ENCODE measurements at regions not wholly inside any gene's neighbourhood (a gene's known extent, or its start where the extent isn't known, plus 50 kb on each side); places are given as distances from the start of the nearest gene placed in this dataset.

DNA sequence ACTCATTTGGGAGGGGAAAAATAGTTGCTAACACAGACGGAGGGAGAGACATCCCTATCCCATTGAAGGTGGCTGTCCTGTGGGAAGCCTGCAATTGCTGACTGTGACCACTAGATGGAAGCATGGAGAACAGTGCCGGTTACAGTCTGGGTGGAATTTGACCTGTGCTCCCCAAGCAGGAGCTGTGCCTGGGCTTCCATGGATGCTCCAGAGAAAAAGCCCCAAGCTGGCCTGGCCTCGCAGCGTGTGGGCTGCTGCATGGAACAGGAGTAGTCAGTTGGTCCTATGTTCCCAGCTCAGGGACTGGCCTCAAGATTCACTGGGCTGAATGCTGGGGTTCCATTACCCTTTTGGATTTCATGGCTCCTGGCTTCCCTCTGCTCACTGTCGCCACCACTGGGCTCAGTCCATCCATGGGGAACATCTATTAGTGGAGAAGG lies 116.3 kb upstream of the CHD6 start (continued):
- TF ChIP-seq ZNF746 (CRISPR knock-in tag; IDR thresholded peaks at IDR 0.05) (no peak), ZNF83 (CRISPR knock-in tag; IDR thresholded peaks at IDR 0.05; ENCODE audit: borderline replicate concordance) (no peak), NBN (conservative IDR thresholded peaks at IDR 0.05) (no peak), ZBTB38 (CRISPR knock-in tag; IDR thresholded peaks at IDR 0.05) (no peak), SSRP1 (CRISPR knock-in tag; IDR thresholded peaks at IDR 0.05) (no peak), ZNF101 (CRISPR knock-in tag; IDR thresholded peaks at IDR 0.05; ENCODE audit: borderline replicate concordance, low read depth) (no peak), TBL1XR1 (IDR thresholded peaks at IDR 0.05; ENCODE audit: borderline replicate concordance, low read length, partially characterized antibody) (no peak), RBFOX2 (IDR thresholded peaks at IDR 0.05; ENCODE audit: low read depth, low read length) (no peak), SKI (IDR thresholded peaks at IDR 0.05; ENCODE audit: partially characterized antibody) (no peak), ZNF30 (CRISPR knock-in tag; IDR thresholded peaks at IDR 0.05) (no peak), ZNF782 (CRISPR knock-in tag; IDR thresholded peaks at IDR 0.05; ENCODE audit: borderline replicate concordance) (0 out of 2 replicates have a peak, but pooled peaks have one; percentile 44), HNF4G (IDR thresholded peaks at IDR 0.05; ENCODE audit: borderline replicate concordance, low read depth, low read length) (peak; percentile 94), HNF4G (CRISPR knock-in tag; IDR thresholded peaks at IDR 0.05; ENCODE audit: borderline replicate concordance, low read depth) (peak; percentile 87; the same call in 1 of the 2 replicates), ARNT (IDR thresholded peaks at IDR 0.05) (no peak), RARG (CRISPR knock-in tag; IDR thresholded peaks at IDR 0.05; ENCODE audit: low read depth) (no peak), RFX1 (IDR thresholded peaks at IDR 0.05) (no peak), ZIK1 (CRISPR knock-in tag; IDR thresholded peaks at IDR 0.05; ENCODE audit: borderline replicate concordance, low read depth) (no peak), ZNF432 (CRISPR knock-in tag; IDR thresholded peaks at IDR 0.05; ENCODE audit: borderline replicate concordance) (no peak)
- TF ChIP-seq, protein P1, sequence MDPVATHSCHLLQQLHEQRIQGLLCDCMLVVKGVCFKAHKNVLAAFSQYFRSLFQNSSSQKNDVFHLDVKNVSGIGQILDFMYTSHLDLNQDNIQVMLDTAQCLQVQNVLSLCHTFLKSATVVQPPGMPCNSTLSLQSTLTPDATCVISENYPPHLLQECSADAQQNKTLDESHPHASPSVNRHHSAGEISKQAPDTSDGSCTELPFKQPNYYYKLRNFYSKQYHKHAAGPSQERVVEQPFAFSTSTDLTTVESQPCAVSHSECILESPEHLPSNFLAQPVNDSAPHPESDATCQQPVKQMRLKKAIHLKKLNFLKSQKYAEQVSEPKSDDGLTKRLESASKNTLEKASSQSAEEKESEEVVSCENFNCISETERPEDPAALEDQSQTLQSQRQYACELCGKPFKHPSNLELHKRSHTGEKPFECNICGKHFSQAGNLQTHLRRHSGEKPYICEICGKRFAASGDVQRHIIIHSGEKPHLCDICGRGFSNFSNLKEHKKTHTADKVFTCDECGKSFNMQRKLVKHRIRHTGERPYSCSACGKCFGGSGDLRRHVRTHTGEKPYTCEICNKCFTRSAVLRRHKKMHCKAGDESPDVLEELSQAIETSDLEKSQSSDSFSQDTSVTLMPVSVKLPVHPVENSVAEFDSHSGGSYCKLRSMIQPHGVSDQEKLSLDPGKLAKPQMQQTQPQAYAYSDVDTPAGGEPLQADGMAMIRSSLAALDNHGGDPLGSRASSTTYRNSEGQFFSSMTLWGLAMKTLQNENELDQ (CRISPR knock-in tag; IDR thresholded peaks at IDR 0.05; ENCODE audit: borderline replicate concordance) = no peak
- TF ChIP-seq, protein P2, sequence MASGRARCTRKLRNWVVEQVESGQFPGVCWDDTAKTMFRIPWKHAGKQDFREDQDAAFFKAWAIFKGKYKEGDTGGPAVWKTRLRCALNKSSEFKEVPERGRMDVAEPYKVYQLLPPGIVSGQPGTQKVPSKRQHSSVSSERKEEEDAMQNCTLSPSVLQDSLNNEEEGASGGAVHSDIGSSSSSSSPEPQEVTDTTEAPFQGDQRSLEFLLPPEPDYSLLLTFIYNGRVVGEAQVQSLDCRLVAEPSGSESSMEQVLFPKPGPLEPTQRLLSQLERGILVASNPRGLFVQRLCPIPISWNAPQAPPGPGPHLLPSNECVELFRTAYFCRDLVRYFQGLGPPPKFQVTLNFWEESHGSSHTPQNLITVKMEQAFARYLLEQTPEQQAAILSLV (CRISPR knock-in tag; IDR thresholded peaks at IDR 0.05; ENCODE audit: borderline replicate concordance) = 0 out of 2 replicates have a peak, but pooled peaks have one; percentile 7
- TF ChIP-seq, protein P3, sequence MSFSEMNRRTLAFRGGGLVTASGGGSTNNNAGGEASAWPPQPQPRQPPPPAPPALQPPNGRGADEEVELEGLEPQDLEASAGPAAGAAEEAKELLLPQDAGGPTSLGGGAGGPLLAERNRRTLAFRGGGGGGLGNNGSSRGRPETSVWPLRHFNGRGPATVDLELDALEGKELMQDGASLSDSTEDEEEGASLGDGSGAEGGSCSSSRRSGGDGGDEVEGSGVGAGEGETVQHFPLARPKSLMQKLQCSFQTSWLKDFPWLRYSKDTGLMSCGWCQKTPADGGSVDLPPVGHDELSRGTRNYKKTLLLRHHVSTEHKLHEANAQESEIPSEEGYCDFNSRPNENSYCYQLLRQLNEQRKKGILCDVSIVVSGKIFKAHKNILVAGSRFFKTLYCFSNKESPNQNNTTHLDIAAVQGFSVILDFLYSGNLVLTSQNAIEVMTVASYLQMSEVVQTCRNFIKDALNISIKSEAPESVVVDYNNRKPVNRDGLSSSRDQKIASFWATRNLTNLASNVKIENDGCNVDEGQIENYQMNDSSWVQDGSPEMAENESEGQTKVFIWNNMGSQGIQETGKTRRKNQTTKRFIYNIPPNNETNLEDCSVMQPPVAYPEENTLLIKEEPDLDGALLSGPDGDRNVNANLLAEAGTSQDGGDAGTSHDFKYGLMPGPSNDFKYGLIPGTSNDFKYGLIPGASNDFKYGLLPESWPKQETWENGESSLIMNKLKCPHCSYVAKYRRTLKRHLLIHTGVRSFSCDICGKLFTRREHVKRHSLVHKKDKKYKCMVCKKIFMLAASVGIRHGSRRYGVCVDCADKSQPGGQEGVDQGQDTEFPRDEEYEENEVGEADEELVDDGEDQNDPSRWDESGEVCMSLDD (CRISPR knock-in tag; IDR thresholded peaks at IDR 0.05; ENCODE audit: borderline replicate concordance) = no peak
- TF ChIP-seq, protein P4, sequence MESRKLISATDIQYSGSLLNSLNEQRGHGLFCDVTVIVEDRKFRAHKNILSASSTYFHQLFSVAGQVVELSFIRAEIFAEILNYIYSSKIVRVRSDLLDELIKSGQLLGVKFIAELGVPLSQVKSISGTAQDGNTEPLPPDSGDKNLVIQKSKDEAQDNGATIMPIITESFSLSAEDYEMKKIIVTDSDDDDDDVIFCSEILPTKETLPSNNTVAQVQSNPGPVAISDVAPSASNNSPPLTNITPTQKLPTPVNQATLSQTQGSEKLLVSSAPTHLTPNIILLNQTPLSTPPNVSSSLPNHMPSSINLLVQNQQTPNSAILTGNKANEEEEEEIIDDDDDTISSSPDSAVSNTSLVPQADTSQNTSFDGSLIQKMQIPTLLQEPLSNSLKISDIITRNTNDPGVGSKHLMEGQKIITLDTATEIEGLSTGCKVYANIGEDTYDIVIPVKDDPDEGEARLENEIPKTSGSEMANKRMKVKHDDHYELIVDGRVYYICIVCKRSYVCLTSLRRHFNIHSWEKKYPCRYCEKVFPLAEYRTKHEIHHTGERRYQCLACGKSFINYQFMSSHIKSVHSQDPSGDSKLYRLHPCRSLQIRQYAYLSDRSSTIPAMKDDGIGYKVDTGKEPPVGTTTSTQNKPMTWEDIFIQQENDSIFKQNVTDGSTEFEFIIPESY (CRISPR knock-in tag; IDR thresholded peaks at IDR 0.05) = no peak
- TF ChIP-seq, protein P5, sequence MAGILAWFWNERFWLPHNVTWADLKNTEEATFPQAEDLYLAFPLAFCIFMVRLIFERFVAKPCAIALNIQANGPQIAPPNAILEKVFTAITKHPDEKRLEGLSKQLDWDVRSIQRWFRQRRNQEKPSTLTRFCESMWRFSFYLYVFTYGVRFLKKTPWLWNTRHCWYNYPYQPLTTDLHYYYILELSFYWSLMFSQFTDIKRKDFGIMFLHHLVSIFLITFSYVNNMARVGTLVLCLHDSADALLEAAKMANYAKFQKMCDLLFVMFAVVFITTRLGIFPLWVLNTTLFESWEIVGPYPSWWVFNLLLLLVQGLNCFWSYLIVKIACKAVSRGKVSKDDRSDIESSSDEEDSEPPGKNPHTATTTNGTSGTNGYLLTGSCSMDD (CRISPR knock-in tag; IDR thresholded peaks at IDR 0.05) = no peak
